HCT116 (cell line): ENCODE measurements at regions not wholly inside any gene's neighbourhood (a gene's known extent, or its start where the extent isn't known, plus 50 kb on each side); places are given as distances from the start of the nearest gene placed in this dataset.

ENCODE experiments used
- ATAC-seq: fragments of 200-7000 bp; cut with Tn5 transposase; 2 replicates; pipeline ENCODE4 v1.9.1; 2020; ENCODE audit warnings: mild to moderate bottlenecking, moderate library complexity
- BruUV-seq: library from RNA; stranded (reverse); fragments of 400-500 nt; replicated peaks from 2 replicates; lab custom pipeline; 2021; lab: Mats Ljungman, UMichigan
- CTCF ChIA-PET: fragments of 300-600 bp; sonication (Branson Sonifier 250); formaldehyde crosslinking; loops from one replicate; lab custom pipeline; 2021; ENCODE audit warnings: antibody characterized with exemption; lab: Charles Lee
- POLR2A ChIA-PET: fragments of 300-600, 350-600 bp; sonication (Branson Sonifier 250); formaldehyde crosslinking; loops from one replicate; lab custom pipeline; 2021; ENCODE audit warnings: antibody characterized with exemption; lab: Charles Lee
- RAD21 ChIA-PET, 2 experiments: fragments of 300-600 bp; sonication (Branson Sonifier 250); formaldehyde crosslinking; loops; one replicate each; lab custom pipeline; 2023; ENCODE audit warnings: low total read pairs in 2 of 2; ENCODE audit not compliant: uncharacterized antibody in 2 of 2, unreplicated experiment in 2 of 2, low non-redundant PET in 1 of 2; lab: Charles Lee
- DNase-seq: peaks from one replicate; pipeline ENCODE4 v3.0.0-alpha.2; 2010; ENCODE audit warnings: low read depth, low spot score
- H2AFZ ChIP-seq: fragments of 200-600 bp; shearing (Covaris generic), sonication (generic); 2 replicates; pipeline ENCODE4 v1.6.1; 2017; ENCODE audit warnings: low read depth, mixed run types, mixed read lengths, antibody characterized with exemption, low read length; ENCODE audit not compliant: poor library complexity, severe bottlenecking
- H3K27ac ChIP-seq: 2 replicates; pipeline ENCODE4 v1.5.1; 2012; ENCODE audit warnings: low read depth, low read length
- H3K27me3 ChIP-seq: fragments of 200-600 bp; sonication (generic); 2 replicates; pipeline ENCODE4 v1.6.1; 2016; ENCODE audit warnings: mixed run types, low read length, mixed read lengths; ENCODE audit not compliant: insufficient read depth
- H3K36me3 ChIP-seq, 2 experiments: fragments of 200-500 bp in 1 of 2; fragments of 200-600 bp in 1 of 2; sonication (Bioruptor generic) in 1 of 2; sonication (generic) in 1 of 2; 2 replicates each; pipeline versions ENCODE4 v1.5.1 to v1.6.1; 2014 to 2016; ENCODE audit warnings: low read length in 2 of 2, inconsistent platforms in 1 of 2, mixed read lengths in 1 of 2, mixed run types in 1 of 2; ENCODE audit not compliant: insufficient read depth in 2 of 2, control insufficient read depth in 1 of 2
- H3K4me1 ChIP-seq, 2 experiments: fragments of 200-600 bp in 1 of 2; sonication (generic) in 1 of 2; 2 replicates each; pipeline versions ENCODE4 v1.5.1 to v1.6.1; 2012 to 2017; ENCODE audit warnings: low read length in 2 of 2, inconsistent platforms in 1 of 2, mild to moderate bottlenecking in 1 of 2, mixed read lengths in 1 of 2, mixed run types in 1 of 2, moderate library complexity in 1 of 2; ENCODE audit not compliant: insufficient read depth in 2 of 2, control insufficient read depth in 1 of 2
- H3K4me2 ChIP-seq: fragments of 200-600 bp; sonication (generic); 2 replicates; pipeline ENCODE4 v1.6.1; 2017; ENCODE audit warnings: mixed run types, low read length, mixed read lengths
- H3K4me3 ChIP-seq, 2 experiments: fragments of 200-600 bp in 1 of 2; sonication (generic) in 1 of 2; replicated peaks in 1 of 2; 2 replicates each; pipeline ENCODE4 v1.5.1; 2011 to 2016; ENCODE audit warnings: low read length in 2 of 2, control low read depth in 1 of 2, low read depth in 1 of 2, mild to moderate bottlenecking in 1 of 2, mixed read lengths in 1 of 2, mixed run types in 1 of 2
- H3K79me2 ChIP-seq: fragments of 200-600 bp; sonication (generic); 2 replicates; pipeline ENCODE4 v1.6.1; 2017; ENCODE audit warnings: mild to moderate bottlenecking, mixed run types, low read length, moderate library complexity, mixed read lengths; ENCODE audit not compliant: insufficient read depth
- H3K9ac ChIP-seq: fragments of 200-600 bp; sonication (generic); 2 replicates; pipeline ENCODE4 v1.6.1; 2016; ENCODE audit warnings: low read length, mixed read lengths
- H3K9me2 ChIP-seq: fragments of 200-600 bp; sonication (generic), shearing (Covaris generic); 2 replicates; pipeline ENCODE4 v1.6.1; 2017; ENCODE audit warnings: mixed run types, mild to moderate bottlenecking, moderate library complexity; ENCODE audit not compliant: insufficient read depth
- H3K9me3 ChIP-seq, 2 experiments: fragments of 200-500 bp in 1 of 2; fragments of 200-600 bp in 1 of 2; sonication (Bioruptor generic) in 1 of 2; sonication (generic) in 1 of 2; 2 replicates each; pipeline ENCODE4 v1.6.1; 2014 to 2017; ENCODE audit warnings: low read length in 2 of 2, mixed read lengths in 2 of 2, inconsistent platforms in 1 of 2, low read depth in 1 of 2, mild to moderate bottlenecking in 1 of 2, mixed run types in 1 of 2, moderate library complexity in 1 of 2; ENCODE audit not compliant: control insufficient read depth in 1 of 2, insufficient read depth in 1 of 2
- H4K20me1 ChIP-seq: fragments of 200-600 bp; sonication (generic), shearing (Covaris generic); 2 replicates; pipeline ENCODE4 v1.6.1; 2017; ENCODE audit warnings: mixed run types, mild to moderate bottlenecking, moderate library complexity; ENCODE audit not compliant: insufficient read depth
- CBX3 ChIP-seq: IDR thresholded peaks from 2 replicates; pipeline ENCODE4 v1.6.1; 2012; ENCODE audit warnings: low read depth
- CTCF ChIP-seq, 3 experiments: fragments of 200-600 bp in 1 of 3; sonication (generic) in 1 of 3; IDR thresholded peaks in 2 of 3; conservative IDR thresholded peaks in 1 of 3; 2 replicates each; pipeline ENCODE4 v1.5.1; 2012 to 2017; ENCODE audit warnings: low read depth in 2 of 3, low read length in 2 of 3, antibody characterized with exemption in 1 of 3, borderline replicate concordance in 1 of 3, control low read depth in 1 of 3, mild to moderate bottlenecking in 1 of 3, mixed read lengths in 1 of 3, mixed run types in 1 of 3, moderate library complexity in 1 of 3; ENCODE audit not compliant: insufficient read depth in 1 of 3
- JUND ChIP-seq: IDR thresholded peaks from 2 replicates; pipeline ENCODE4 v1.6.1; 2012
- MAX ChIP-seq: IDR thresholded peaks from 2 replicates; pipeline ENCODE4 v1.6.1; 2012
- POLR2AphosphoS5 ChIP-seq: IDR thresholded peaks from 2 replicates; pipeline ENCODE4 v1.6.1; 2011; ENCODE audit warnings: mild to moderate bottlenecking, low read depth, low read length, moderate library complexity
- SP1 ChIP-seq: IDR thresholded peaks from 2 replicates; pipeline ENCODE4 v1.6.1; 2012; ENCODE audit warnings: low read depth
- SRF ChIP-seq: IDR thresholded peaks from 2 replicates; pipeline ENCODE4 v1.6.1; 2012; ENCODE audit warnings: low read depth
- ZBTB33 ChIP-seq: IDR thresholded peaks from 2 replicates; pipeline ENCODE4 v1.6.1; 2011; ENCODE audit warnings: mild to moderate bottlenecking, low read length, moderate library complexity; ENCODE audit not compliant: insufficient replicate concordance; ENCODE audit errors: extremely low read depth
- intact Hi-C: fragments of 100-400 bp; cut with micrococcal nuclease; formaldehyde crosslinking; loops from 2 replicates; pipeline ENCODE4 v1.10.0; 2022

GRCh38 chr17:34437188-34437587 lies 74.2 kb upstream of the CCL1 start:
- ChIA-PET RAD21 (no interaction called here), POLR2A (no interaction called here), CTCF (no interaction called here)
- H3K9me2 ChIP-seq = no peaks in the 10 kb centered on the region
- no TSS peak for BruUV-seq
- no peak overlapping the region for H3K27ac ChIP-seq
- H3K36me3 ChIP-seq = no peaks in the 10 kb centered on the region
- no peaks in the 10 kb centered on the region for H3K9me3 ChIP-seq
- H3K4me3 ChIP-seq = no peak overlapping the region
- intact Hi-C loops = no loop called here
- no peaks in the 10 kb centered on the region for H3K79me2 ChIP-seq
- DNase-seq (no peak), ATAC-seq (no peak)
- no peaks in the 10 kb centered on the region for H4K20me1 ChIP-seq
- H3K4me2 ChIP-seq = no peak overlapping the region
- H3K4me1 ChIP-seq = no peaks in the 10 kb centered on the region
- H2AFZ ChIP-seq = no peak overlapping the region
- no peak for TF ChIP-seq SRF
- no peak for TF ChIP-seq POLR2AphosphoS5
- no peak for TF ChIP-seq ZBTB33
- TF ChIP-seq SP1 = no peak
- TF ChIP-seq CBX3 = no peak
- TF ChIP-seq CTCF (IDR thresholded peaks at IDR 0.05 in 2 of 3, conservative IDR thresholded peaks at IDR 0.05 in 1 of 3; ENCODE audit: borderline replicate concordance in 1 of 3, insufficient read depth in 1 of 3, low read depth in 2 of 3, low read length in 2 of 3) = no peak
- no peak for TF ChIP-seq MAX
- TF ChIP-seq JUND = no peak
- TF ChIP-seq, all 23 proteins: peak for 0
- H3K27me3 ChIP-seq = peaks cover 61% of the 10 kb centered on the region
- H3K9ac ChIP-seq = no peak overlapping the region
